GM12891 (cell line): ENCODE measurements at regions not wholly inside any gene's neighbourhood (a gene's known extent, or its start where the extent isn't known, plus 50 kb on each side); places are given as distances from the start of the nearest gene placed in this dataset.
"Not testable (repeated sequence)": the region's sequence is repeated elsewhere in the genome, so short reads cannot be mapped to it uniquely, and the experiment has no call there.

Source experiments
- DNase-seq: peaks from one replicate; pipeline ENCODE4 v3.0.0; 2011; ENCODE audit warnings: low spot score; ENCODE audit not compliant: insufficient read length
- FAIRE-seq: peaks from 2 replicates; lab custom pipeline; 2011; peaks lifted over from hg19 to GRCh38; lab: Jason Lieb, UNC
- PAX5 ChIP-seq: IDR thresholded peaks from 2 replicates; pipeline ENCODE4 v1.6.1; 2011; ENCODE audit warnings: low read length, moderate library complexity, mild to moderate bottlenecking; ENCODE audit not compliant: insufficient read depth, severe bottlenecking
- POLR2A ChIP-seq: IDR thresholded peaks from 2 replicates; pipeline ENCODE4 v1.6.1; 2011; ENCODE audit warnings: low read depth, low read length, control low read depth
- POLR2AphosphoS5 ChIP-seq: IDR thresholded peaks from 2 replicates; pipeline ENCODE4 v1.6.1; 2011; ENCODE audit warnings: low read depth, low read length, control low read depth
- POU2F2 ChIP-seq: IDR thresholded peaks from 2 replicates; pipeline ENCODE4 v1.6.1; 2011; ENCODE audit warnings: low read depth, mild to moderate bottlenecking, control low read depth, low read length, moderate library complexity
- SPI1 ChIP-seq: IDR thresholded peaks from 2 replicates; pipeline ENCODE4 v1.6.1; 2011; ENCODE audit warnings: low read depth, low read length, control low read depth
- TAF1 ChIP-seq: IDR thresholded peaks from 2 replicates; pipeline ENCODE4 v1.6.1; 2011; ENCODE audit warnings: low read depth, low read length, control low read depth

- TF ChIP-seq PAX5, result no peak
- no peak for TF ChIP-seq TAF1
- no peak for TF ChIP-seq SPI1
- no peak for TF ChIP-seq POLR2A
- TF ChIP-seq POU2F2, result no peak
- TF ChIP-seq POLR2AphosphoS5, result no peak
- no peak for FAIRE-seq
- DNase-seq, result no peak
Measured at GRCh38 chrX:117607561-117607960, 509.0 kb downstream of the KLHL13 start.

GRCh38 chrX:117606101-117606500 lies 510.5 kb downstream of the KLHL13 start:
- DNase-seq, FAIRE-seq: not testable (repeated sequence)

- FAIRE-seq (no peak), DNase-seq (no peak)
- no peak for TF ChIP-seq PAX5
- no peak for TF ChIP-seq TAF1
- TF ChIP-seq POLR2AphosphoS5, result no peak
- no peak for TF ChIP-seq POLR2A
- TF ChIP-seq POU2F2, result no peak
- no peak for TF ChIP-seq SPI1
Measured at GRCh38 chrX:117570160-117570559, 546.5 kb downstream of the KLHL13 start.

- FAIRE-seq (no peak), DNase-seq (no peak)
- TF ChIP-seq POLR2AphosphoS5 (no peak), PAX5 (no peak), SPI1 (no peak), POLR2A (no peak), TAF1 (no peak), POU2F2 (no peak)
Measured at GRCh38 chrX:117568238-117568637, 548.4 kb downstream of the KLHL13 start.

GRCh38 chrX:117543885-117544284 lies 572.7 kb downstream of the KLHL13 start:
- no peak for DNase-seq
- no peak for TF ChIP-seq SPI1
- no peak for TF ChIP-seq TAF1
- TF ChIP-seq POLR2AphosphoS5, result no peak
- no peak for TF ChIP-seq POU2F2
- no peak for TF ChIP-seq PAX5
- TF ChIP-seq POLR2A, result no peak
- FAIRE-seq, result no peak

- TF ChIP-seq POLR2AphosphoS5 (no peak), SPI1 (no peak), POU2F2 (no peak), PAX5 (no peak), TAF1 (no peak), POLR2A (no peak)
- FAIRE-seq (no peak), DNase-seq (no peak)
Measured at GRCh38 chrX:117539090-117539418, 577.6 kb downstream of the KLHL13 start.

GRCh38 chrX:117538178-117539089 lies 578.2 kb downstream of the KLHL13 start:
- TF ChIP-seq PAX5, result no peak
- no peak for TF ChIP-seq TAF1
- no peak for TF ChIP-seq POLR2A
- TF ChIP-seq POLR2AphosphoS5, result no peak
- TF ChIP-seq SPI1, result no peak
- TF ChIP-seq POU2F2, result no peak
- DNase-seq, result no peak

GRCh38 chrX:117532339-117532738 lies 584.3 kb downstream of the KLHL13 start:
- no peak for FAIRE-seq
- TF ChIP-seq TAF1, result no peak
- no peak for TF ChIP-seq POU2F2
- TF ChIP-seq POLR2A, result no peak
- TF ChIP-seq PAX5, result no peak
- no peak for TF ChIP-seq POLR2AphosphoS5
- no peak for TF ChIP-seq SPI1

More at GRCh38 chrX:117538178-117539089, 578.2 kb downstream of the KLHL13 start:
- no peak for FAIRE-seq

GRCh38 chrX:117522725-117523700 lies 593.6 kb downstream of the KLHL13 start:
- TF ChIP-seq PAX5 (no peak), POU2F2 (no peak), TAF1 (no peak), SPI1 (no peak), POLR2AphosphoS5 (no peak), POLR2A (no peak)
- FAIRE-seq, result no peak
- DNase-seq, result no peak

More at GRCh38 chrX:117532339-117532738, 584.3 kb downstream of the KLHL13 start:
- DNase-seq, result no peak
